ENCODE measurements at regions not wholly inside any gene's neighbourhood (a gene's known extent, or its start where the extent isn't known, plus 50 kb on each side); places are given as distances from the start of the nearest gene placed in this dataset.
"Not testable (repeated sequence)": the region's sequence is repeated elsewhere in the genome, so short reads cannot be mapped to it uniquely, and the experiment has no call there.

DNA sequence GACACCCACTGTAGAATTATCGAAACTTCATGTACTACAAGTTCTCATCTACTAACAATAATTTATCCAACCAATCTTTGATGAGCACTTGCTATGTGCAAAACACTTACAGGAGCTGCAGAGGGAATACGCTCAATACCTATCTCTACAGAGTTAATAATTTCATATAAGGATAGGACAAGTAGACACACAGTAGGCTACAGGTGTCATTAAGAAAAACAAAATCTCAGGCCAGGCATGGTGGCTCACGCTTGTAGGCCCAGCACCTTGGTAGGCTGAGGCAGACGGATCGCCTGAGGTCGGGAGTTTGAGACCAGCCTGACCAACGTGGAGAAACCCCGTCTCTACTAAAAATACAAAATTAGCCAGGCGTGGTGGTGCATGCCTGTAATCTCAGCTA, 91.3 kb upstream of the PLEKHM1 start:
- Mint-ChIP-seq H3K27ac (peak overlapping the region; percentile 91), H3K4me3 (no peak overlapping the region), H3K9me3 (no peaks in the 10 kb centered on the region), H3K36me3 (peaks cover 33% of the 10 kb centered on the region), H3K4me1 (peaks cover 57% of the 10 kb centered on the region), H3K27me3 (no peaks in the 10 kb centered on the region)
- ATAC-seq: no peak

DNA sequence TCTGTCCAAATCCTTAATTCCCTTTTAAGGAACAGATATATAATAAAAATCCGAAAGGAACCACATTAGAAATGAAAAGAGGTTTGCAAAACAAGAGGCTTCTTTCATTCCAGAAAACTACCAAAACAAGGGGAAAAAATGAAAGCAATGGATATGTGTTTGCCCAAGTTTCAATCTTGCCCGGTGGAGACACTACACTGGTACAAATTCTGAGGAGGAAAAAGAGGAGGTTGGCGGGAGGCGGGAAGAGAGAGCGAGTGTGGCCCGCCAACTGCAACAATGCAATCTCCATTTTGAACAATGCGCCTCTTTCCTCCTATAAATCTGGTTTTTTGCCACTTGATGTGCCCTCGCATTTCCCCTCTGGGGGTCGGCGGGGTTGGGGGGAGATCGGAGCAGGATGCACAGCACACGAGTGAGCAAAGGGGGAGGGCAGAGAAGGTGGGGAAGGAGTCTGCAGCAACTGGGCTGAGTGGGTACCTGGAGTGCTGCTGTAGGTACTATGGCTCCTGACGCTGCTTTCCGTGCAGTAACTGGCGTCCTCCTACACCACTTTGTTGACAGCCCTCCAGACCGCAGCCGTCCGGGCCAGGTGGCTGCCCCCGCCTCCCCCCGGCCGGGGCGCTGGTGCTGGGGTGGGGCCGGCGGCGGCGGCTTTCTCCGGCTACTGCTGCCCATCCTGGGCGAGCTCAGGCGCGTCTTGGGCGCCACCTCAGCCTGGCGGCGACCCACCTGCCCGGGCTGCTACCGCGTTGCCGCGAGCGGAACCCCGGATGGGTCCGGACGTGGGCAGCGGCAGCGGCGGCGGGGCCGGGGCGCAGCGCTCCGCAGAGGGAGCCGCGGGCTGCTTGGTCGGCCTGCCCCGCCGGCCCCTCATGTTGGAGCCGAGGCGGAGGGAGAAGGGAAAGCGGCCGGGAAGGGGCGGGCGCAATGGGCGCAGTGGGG, 93.8 kb upstream of the PLEKHM1 start:
- H3K27me3 Mint-ChIP-seq: no peaks in the 10 kb centered on the region
- H3K4me1 Mint-ChIP-seq: peaks cover 34% of the 10 kb centered on the region
- H3K36me3 Mint-ChIP-seq: peaks cover 21% of the 10 kb centered on the region
- peak overlapping the region; percentile 91 for H3K27ac Mint-ChIP-seq
- peak; percentile 88 for ATAC-seq
- H3K9me3 Mint-ChIP-seq: no peaks in the 10 kb centered on the region
- peak overlapping the region; percentile 93 for H3K4me3 Mint-ChIP-seq

DNA sequence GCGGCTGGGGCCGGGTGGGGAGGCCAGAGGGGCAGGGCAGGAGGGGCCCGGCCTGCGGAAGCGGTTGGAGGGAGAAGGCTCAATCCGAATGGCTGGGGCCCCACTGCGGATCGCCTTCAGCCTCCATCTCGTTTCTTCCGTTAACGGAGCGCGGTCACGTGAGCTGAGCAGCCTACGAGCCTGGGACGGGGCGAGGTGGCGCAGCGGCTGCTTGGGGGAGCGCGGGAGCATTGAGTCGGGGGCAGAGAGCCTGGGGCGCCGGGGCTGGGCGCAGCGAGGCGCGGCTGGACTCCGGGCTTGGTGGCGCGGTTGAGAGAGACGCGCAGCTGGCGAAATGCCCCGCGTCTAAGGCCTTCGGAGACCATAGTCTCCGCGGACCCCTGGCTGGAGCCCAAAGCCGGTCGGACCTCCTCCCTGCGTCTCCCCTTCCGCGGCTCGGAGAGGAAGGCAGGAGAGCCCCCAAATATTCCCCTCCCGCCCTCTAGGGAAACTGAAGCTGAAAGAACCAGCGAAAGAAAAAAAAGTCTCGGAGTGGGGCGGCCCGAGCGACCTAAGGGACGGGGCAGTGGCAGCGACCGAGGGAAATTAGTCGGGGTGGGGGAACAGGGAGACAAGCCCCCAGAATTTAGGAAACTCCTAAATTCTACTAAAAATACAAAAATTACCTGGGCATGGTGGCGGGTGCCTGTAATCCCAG, 94.7 kb upstream of the PLEKHM1 start:
- Mint-ChIP-seq H3K27ac (peak overlapping the region; percentile 91), H3K4me1 (peaks cover 26% of the 10 kb centered on the region), H3K36me3 (peaks cover 13% of the 10 kb centered on the region), H3K4me3 (peak overlapping the region; percentile 93)
- ATAC-seq: peak; percentile 90
- not testable (repeated sequence) for H3K27me3 Mint-ChIP-seq, H3K9me3 Mint-ChIP-seq

DNA sequence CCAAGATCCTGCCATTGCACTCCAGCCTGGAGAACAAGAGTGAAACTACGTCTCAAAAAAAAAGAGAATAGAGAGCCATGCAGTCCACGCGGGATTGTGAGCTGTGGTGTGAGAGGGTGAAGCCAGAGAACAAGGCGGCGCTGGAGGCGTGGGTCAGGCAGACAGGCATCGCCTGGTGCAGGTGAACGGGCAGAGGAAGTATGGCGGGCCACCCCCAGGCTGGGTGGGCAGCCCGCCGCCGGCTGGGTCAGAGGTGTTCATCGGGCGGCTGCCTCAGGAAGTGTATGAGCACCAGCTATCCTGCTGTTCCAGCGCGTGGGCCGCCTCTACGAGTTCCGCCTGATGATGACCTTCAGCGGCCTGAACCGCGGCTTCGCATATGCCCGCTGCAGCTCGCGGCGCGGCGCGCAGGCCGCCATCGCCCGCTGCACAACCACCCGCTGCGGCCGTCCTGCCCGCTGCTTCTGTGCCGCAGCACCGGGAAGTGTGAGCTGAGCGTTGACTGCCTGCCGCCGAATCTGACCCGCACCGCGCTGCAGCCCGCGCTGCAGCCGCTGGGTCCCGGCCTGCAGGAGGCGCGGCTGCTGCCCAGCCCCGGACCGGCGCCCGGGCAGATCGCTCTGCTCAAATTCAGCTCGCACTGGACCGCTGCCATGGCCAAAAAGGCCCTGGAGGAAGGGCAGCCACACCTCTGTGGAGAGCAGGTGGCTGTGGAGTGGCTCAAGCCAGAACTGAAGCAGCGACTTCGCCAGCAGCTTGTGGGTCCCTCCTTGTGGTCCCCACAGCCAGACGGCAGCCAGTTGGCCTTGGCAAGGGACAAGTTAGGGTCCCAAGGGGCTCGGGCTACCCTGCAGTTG, 95.5 kb upstream of the PLEKHM1 start:
- Mint-ChIP-seq H3K27ac (peak overlapping the region; percentile 91), H3K4me1 (peaks cover 21% of the 10 kb centered on the region), H3K4me3 (peak overlapping the region; percentile 93)
- H3K36me3 Mint-ChIP-seq, H3K9me3 Mint-ChIP-seq, H3K27me3 Mint-ChIP-seq: not testable (repeated sequence)
- ATAC-seq: peak; percentile 44

DNA sequence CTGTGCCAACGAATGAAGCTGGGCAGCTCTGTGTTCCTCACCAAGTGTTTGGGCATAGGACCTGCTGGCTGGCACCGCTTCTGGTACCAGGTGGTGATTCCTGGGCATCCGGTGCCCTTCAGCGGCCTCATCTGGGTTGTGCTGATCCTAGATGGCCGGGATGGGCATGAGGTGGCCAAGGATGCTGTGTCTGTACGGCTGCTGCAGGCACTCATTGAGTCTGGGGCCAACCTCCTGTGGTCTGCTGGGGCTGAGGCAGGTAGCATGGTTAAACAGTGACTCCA, 96.1 kb upstream of the PLEKHM1 start:
- H3K27me3 Mint-ChIP-seq, H3K27ac Mint-ChIP-seq, H3K9me3 Mint-ChIP-seq, ATAC-seq, H3K36me3 Mint-ChIP-seq, H3K4me3 Mint-ChIP-seq: not testable (repeated sequence)
- peaks cover 15% of the 10 kb centered on the region for H3K4me1 Mint-ChIP-seq

DNA sequence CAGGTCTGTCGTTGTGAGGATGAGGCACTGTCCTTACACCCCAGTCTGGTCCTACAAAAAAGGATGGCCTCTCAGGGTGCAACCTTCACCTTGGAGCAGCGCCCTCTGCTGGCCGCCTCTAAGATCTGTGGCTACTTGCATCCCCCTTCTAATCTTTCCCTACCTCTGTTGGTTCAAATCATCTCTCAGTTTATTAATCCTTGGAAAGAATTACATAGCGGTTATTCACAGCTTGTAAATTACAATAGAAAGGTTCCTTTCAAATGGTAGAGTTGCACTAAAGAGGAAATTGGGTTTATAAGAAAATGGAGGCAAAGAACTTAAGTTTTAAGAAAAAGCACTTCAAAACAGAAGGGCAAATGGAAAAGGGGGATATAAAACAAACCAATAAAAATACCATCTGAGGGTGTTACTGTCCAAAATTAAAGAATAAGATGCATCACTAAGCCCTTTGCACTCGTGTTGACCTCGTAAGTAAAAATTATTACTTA, 102.0 kb upstream of the PLEKHM1 start:
- peak; percentile 87 for ATAC-seq

DNA sequence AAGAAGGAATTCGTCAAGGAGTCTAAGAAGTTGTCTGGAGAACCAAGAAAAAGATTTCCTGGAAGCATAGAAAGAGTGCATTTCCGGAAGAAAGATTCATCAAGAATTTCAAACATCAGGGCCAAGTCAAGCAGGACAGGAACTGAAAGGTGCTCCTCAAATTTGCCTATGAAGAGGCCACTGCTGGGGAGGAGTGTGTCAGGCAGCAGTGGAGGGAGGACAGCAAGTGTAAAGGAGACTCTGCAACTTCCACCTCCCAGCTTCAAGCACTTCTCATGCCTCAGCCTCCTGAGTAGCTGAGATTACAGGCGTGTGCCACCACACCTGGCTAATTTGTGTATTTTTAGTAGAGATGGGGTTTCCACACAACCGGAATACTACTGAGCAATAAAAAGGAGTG, 105.8 kb upstream of the PLEKHM1 start:
- H3K36me3 Mint-ChIP-seq, H3K27ac Mint-ChIP-seq: not testable (repeated sequence)

More for the DNA sequence above, 102.0 kb upstream of the PLEKHM1 start:
- not testable (repeated sequence) for H3K36me3 Mint-ChIP-seq, H3K27ac Mint-ChIP-seq, H3K4me3 Mint-ChIP-seq, H3K27me3 Mint-ChIP-seq, H3K9me3 Mint-ChIP-seq
- peaks cover 14% of the 10 kb centered on the region for H3K4me1 Mint-ChIP-seq

DNA sequence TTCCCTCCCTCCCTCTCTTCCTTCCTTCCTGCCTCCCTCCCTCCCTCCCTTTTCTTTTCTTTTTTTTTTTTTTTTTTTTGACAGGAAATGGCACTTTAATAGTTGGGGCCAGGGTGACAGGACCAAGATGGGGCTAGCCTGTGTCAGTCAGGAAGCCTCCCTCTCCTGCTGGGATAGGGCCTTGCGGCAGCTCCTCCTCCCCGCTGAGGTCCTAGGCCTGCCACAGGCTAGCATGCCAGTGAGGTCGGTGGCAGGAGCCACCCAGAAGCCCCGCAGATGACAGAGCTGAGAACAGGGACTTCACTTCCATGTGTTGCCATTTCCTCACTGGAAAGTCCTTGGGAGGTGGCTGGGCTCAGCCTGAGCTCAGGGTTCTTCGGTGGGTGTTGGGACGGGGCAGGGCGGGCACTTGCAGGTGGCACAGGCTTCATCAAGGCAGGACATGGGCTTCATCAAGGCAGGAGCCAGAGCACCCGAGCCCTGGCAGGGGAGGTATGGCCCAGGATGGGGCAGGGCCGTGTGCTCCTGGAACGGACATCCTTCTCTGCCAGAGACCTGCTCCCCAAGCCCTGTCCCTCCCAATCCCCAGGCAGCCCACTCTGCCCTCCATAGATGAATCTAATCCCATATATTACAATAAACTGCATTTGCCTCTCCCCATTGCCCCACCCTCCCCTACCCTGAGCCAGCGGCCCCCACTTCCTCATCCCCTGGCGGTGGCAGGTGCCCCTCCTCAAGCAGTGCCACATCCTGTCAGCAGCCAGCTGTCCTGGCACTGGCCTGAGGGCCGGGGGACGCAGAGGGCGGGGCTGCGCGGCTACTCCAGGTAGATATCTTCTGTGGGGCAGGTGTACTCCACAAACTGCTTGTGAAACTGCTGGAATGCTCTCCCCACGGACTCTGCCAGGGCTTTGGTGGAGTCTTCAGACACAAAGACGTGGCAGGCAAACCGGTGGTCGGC, 109.8 kb upstream of the PLEKHM1 start:
- not testable (repeated sequence) for H3K9me3 Mint-ChIP-seq, H3K27ac Mint-ChIP-seq, H3K4me1 Mint-ChIP-seq, H3K4me3 Mint-ChIP-seq, H3K27me3 Mint-ChIP-seq, H3K36me3 Mint-ChIP-seq
- ATAC-seq: peak; percentile 74

More for the DNA sequence above, 105.8 kb upstream of the PLEKHM1 start:
- H3K9me3 Mint-ChIP-seq, H3K27me3 Mint-ChIP-seq, H3K4me3 Mint-ChIP-seq, ATAC-seq: not testable (repeated sequence)
- H3K4me1 Mint-ChIP-seq: peaks cover 14% of the 10 kb centered on the region

DNA sequence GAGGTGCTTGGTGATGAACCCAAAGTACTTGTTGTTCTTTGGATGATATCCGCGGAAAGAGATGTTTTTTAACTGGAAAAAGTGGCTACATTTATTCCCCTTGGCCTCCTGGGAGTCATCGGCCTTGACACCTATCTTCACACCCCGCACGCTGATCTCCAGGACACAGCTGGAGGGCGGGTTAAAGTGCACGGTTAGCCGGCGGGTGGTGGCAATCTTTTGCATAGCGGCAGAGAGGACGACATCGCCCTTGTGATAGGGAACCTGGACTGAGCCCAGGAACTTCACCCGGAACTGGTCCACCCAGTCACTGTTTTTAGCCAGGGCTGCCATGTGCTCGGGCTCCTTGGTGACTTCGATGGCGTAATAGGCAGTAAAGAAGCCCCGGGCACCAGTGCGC, 110.5 kb upstream of the PLEKHM1 start:
- H3K27me3 Mint-ChIP-seq, ATAC-seq, H3K4me1 Mint-ChIP-seq, H3K27ac Mint-ChIP-seq, H3K4me3 Mint-ChIP-seq, H3K9me3 Mint-ChIP-seq, H3K36me3 Mint-ChIP-seq: not testable (repeated sequence)

DNA sequence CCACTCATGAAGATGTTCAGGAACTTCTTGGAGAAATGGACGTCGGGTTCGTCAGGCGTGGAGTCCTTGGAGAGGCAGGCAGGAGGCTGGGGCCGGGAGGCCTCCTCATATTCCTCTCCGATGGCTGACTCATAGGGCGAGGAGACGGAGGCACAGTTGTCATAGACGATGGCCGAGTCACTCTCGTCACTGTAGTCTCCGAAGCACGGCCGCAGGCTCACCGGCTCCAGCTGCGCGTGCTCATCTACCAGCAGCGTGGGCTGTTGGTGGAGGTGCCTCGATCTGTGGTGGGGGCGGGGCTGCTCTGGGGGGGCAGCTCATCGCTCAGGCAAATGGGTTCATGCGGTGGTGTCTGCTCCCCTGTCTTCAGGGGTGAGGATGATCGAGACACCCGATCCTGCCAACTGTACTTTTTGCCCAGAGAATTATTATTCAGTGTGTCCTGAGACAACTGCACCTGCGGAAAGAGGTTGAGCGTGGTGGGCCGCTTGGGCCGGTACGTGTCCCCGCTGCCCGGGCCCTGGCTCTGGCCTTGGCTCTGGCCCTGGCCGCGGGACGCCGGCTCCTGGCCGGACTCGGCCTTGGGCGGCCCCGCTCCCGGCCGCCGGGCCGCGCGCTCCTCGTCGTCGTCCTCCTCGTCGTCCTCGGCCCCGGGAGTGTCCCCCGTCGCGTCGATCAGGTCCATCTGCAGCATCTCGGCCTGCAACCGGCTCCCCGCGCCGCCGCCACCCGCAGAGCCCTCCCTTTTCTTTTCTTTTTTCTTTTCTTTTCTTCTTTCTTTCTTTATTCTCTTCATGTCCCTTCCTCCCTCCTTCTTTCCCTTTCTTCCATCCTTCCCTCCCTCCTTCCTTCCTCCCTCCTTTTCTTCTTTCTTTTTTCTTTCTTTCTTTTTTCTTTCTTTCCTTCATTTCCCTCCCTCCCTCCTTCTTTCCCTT, 111.4 kb upstream of the PLEKHM1 start:
- not testable (repeated sequence) for H3K4me1 Mint-ChIP-seq, H3K4me3 Mint-ChIP-seq, H3K9me3 Mint-ChIP-seq, H3K36me3 Mint-ChIP-seq, ATAC-seq, H3K27me3 Mint-ChIP-seq, H3K27ac Mint-ChIP-seq

DNA sequence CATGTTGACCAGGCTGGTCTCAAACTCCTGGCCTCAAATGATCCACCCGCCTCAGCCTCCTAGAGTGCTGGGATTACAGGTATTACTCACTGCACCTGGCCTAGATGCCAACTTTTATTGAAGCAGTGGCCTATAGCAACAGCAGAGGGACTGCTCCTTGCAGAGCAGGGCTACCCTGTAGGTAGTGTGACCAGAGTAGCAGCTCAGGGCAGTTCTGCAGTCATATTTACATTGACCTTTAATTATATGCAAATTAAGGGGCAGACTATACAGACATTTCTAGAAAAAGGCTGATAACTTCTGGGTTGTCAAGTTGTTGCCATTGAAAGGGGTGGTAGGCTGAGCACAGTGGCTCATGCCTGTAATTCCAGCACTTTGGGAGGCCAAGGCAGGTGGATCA, 115.2 kb upstream of the PLEKHM1 start:
- not testable (repeated sequence) for H3K4me1 Mint-ChIP-seq, H3K36me3 Mint-ChIP-seq, H3K9me3 Mint-ChIP-seq, H3K4me3 Mint-ChIP-seq, H3K27ac Mint-ChIP-seq, H3K27me3 Mint-ChIP-seq, ATAC-seq

DNA sequence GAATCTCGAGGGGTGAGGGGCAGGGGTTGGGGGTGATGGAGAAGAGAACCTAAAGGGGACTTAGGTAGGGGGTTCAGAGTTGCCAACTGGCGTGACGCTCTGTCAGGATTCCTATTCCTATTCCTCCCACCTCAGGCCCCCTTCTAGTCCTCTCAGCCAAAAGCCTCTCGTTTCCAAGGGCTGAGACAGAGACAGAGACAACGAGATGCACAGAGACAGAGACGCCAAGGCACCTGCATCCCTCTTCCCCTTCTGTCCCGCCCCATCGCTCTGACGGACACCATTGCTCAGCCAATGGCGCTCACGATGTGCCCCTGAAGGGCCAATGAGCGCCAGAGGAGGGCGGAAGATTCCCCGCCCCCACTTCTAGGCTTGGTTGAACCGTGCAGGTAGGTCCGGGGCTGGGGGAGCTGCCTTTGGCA, 129.5 kb upstream of the PLEKHM1 start:
- not testable (repeated sequence) for H3K9me3 Mint-ChIP-seq, H3K36me3 Mint-ChIP-seq, H3K27me3 Mint-ChIP-seq, H3K4me1 Mint-ChIP-seq
- ATAC-seq: peak; percentile 100
- peak overlapping the region; percentile 58 for H3K27ac Mint-ChIP-seq
- H3K4me3 Mint-ChIP-seq: peak overlapping the region; percentile 76

DNA sequence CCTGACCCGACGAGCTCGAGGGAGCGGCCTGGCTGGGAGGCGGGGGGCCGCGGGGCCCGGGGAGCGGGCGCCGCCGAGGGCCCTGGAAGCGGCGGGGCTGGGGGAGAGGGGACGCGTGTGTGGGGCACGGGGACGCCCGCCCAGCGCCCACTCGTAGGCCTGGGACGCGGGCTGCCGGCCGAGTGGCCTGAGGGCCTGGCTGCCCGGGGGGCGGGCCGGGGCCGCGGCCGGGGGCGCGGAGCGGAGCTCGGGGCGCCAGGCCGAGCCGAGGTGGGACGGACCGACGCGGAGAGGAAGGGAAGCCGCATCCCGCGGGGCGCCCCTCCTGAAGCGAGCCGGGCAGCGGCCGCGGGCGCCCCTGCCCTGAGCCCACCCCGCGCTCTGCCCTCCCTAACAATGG, 129.9 kb upstream of the PLEKHM1 start:
- H3K4me3 Mint-ChIP-seq: peak overlapping the region; percentile 76
- H3K9me3 Mint-ChIP-seq, H3K4me1 Mint-ChIP-seq, H3K27me3 Mint-ChIP-seq, H3K36me3 Mint-ChIP-seq: not testable (repeated sequence)
- peak overlapping the region; percentile 58 for H3K27ac Mint-ChIP-seq
- peak; percentile 76 for ATAC-seq

DNA sequence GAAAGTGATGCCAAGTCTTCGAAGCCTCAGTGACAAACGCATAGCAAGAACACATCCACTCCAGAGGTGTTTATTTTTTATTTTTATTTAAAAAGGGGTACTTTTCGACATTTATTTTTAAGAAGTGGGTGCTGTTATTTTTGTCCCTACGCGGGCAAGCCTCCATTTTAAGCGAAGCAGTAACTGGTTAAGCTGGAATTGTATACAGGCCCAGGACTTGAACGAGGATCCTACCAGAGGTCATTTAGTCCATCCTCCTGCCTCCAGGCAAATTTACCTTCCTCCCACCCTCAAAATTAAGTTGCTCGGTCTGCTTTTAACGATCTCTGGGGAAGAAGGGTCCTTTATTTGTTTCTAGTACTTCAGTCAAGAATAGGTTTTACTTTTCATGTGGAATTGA, 130.6 kb upstream of the PLEKHM1 start:
- H3K27me3 Mint-ChIP-seq, H3K4me3 Mint-ChIP-seq, H3K27ac Mint-ChIP-seq, ATAC-seq, H3K36me3 Mint-ChIP-seq, H3K9me3 Mint-ChIP-seq, H3K4me1 Mint-ChIP-seq: not testable (repeated sequence)
